HEK293T (cell line): ENCODE measurements at regions not wholly inside any gene's neighbourhood (a gene's known extent, or its start where the extent isn't known, plus 50 kb on each side); places are given as distances from the start of the nearest gene placed in this dataset.

Experiments
- CTCF ChIA-PET: fragments of 350-600 bp; formaldehyde crosslinking; extraction: SDS; loops from one replicate; lab custom pipeline; 2021; ENCODE audit warnings: antibody characterized with exemption, inconsistent platforms; lab: Yijun Ruan, JAX
- POLR2A ChIA-PET: fragments of 350-600 bp; formaldehyde crosslinking; extraction: SDS; loops from one replicate; lab custom pipeline; 2020; ENCODE audit warnings: antibody characterized with exemption, inconsistent platforms; lab: Yijun Ruan, JAX
- DNase-seq: peaks from one replicate; pipeline ENCODE4 v3.0.0; 2012; ENCODE audit warnings: mixed read lengths; ENCODE audit errors: extremely low spot score
- ARNT ChIP-seq: fragments of 450-650 bp; IDR thresholded peaks from 2 replicates; pipeline ENCODE4 v1.6.1; 2017; ENCODE audit warnings: mild to moderate bottlenecking
- BHLHE40 ChIP-seq: fragments of 450-650 bp; IDR thresholded peaks from 2 replicates; pipeline ENCODE4 v1.6.1; 2016; ENCODE audit warnings: mild to moderate bottlenecking, moderate library complexity, borderline replicate concordance
- CTBP1 ChIP-seq: fragments of 450-650 bp; IDR thresholded peaks from 2 replicates; pipeline ENCODE4 v1.6.1; 2016; ENCODE audit warnings: borderline replicate concordance
- ELF4 ChIP-seq: fragments of 450-650 bp; IDR thresholded peaks from 2 replicates; pipeline ENCODE4 v1.6.1; 2017; ENCODE audit warnings: antibody characterized with exemption
- FOXA1 ChIP-seq: fragments of 450-650 bp; IDR thresholded peaks from 2 replicates; pipeline ENCODE4 v1.6.1; 2016; ENCODE audit warnings: mild to moderate bottlenecking
- FOXK2 ChIP-seq: fragments of 450-650 bp; IDR thresholded peaks from 2 replicates; pipeline ENCODE4 v1.6.1; 2016; ENCODE audit warnings: mild to moderate bottlenecking
- FOXM1 ChIP-seq: fragments of 450-650 bp; IDR thresholded peaks from 2 replicates; pipeline ENCODE4 v1.6.1; 2017; ENCODE audit warnings: mild to moderate bottlenecking, borderline replicate concordance
- HDGF ChIP-seq: fragments of 450-650 bp; IDR thresholded peaks from 2 replicates; pipeline ENCODE4 v1.6.1; 2017; ENCODE audit warnings: antibody characterized with exemption, borderline replicate concordance
- L3MBTL2 ChIP-seq: fragments of 450-650 bp; conservative IDR thresholded peaks from 2 replicates; pipeline ENCODE4 v1.6.1; 2016; ENCODE audit warnings: mild to moderate bottlenecking
- LEF1 ChIP-seq: fragments of 450-650 bp; IDR thresholded peaks from 2 replicates; pipeline ENCODE4 v1.6.1; 2017; ENCODE audit warnings: mild to moderate bottlenecking, borderline replicate concordance
- NFRKB ChIP-seq: fragments of 450-650 bp; IDR thresholded peaks from 2 replicates; pipeline ENCODE4 v1.6.1; 2016; ENCODE audit warnings: mild to moderate bottlenecking, moderate library complexity
- SP1 ChIP-seq: fragments of 450-650 bp; IDR thresholded peaks from 2 replicates; pipeline ENCODE4 v1.6.1; 2017
- SUZ12 ChIP-seq: fragments of 450-650 bp; IDR thresholded peaks from 2 replicates; pipeline ENCODE4 v1.6.1; 2016; ENCODE audit warnings: mild to moderate bottlenecking
- TARDBP ChIP-seq: fragments of 450-650 bp; IDR thresholded peaks from 2 replicates; pipeline ENCODE4 v1.6.1; 2016
- ZNF384 ChIP-seq: fragments of 450-650 bp; IDR thresholded peaks from 2 replicates; pipeline ENCODE4 v1.6.1; 2016
- TF ChIP-seq, protein P1 (sequence below): fragments of 450-650 bp; IDR thresholded peaks from 2 replicates; pipeline ENCODE4 v1.6.1; 2016

DNA sequence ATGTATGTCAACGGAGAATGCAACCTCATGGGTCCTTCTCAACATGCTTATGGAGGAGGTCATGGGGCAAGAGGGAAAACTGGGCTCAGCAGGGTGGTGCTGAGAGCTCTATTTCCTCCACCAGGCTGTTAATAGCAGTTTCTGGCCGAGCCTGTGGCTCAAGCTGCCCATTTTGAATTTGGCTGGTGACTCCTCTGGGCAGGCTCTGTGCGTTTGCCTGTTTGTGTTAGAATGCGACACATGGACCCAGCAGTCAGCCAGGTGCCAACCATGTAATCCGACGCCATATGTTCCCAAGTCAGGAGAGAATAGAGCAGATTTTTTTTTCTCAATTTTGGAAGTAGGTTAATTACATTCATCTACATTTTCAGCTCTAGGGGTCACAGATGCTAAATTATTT, 387.7 kb upstream of the CLINT1 start:
- TF ChIP-seq FOXM1 (no peak), FOXK2 (no peak), ELF4 (no peak), ARNT (no peak), SUZ12 (no peak), ZNF384 (no peak), LEF1 (no peak), CTBP1 (no peak), SP1 (no peak), TARDBP (no peak), NFRKB (no peak), HDGF (no peak), FOXA1 (no peak), L3MBTL2 (no peak)
- TF ChIP-seq, protein P1, sequence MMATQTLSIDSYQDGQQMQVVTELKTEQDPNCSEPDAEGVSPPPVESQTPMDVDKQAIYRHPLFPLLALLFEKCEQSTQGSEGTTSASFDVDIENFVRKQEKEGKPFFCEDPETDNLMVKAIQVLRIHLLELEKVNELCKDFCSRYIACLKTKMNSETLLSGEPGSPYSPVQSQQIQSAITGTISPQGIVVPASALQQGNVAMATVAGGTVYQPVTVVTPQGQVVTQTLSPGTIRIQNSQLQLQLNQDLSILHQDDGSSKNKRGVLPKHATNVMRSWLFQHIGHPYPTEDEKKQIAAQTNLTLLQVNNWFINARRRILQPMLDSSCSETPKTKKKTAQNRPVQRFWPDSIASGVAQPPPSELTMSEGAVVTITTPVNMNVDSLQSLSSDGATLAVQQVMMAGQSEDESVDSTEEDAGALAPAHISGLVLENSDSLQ: no peak
- DNase-seq: no peak
- CTCF ChIA-PET: interaction anchor here (0.7 kb wide), 1 partner anchor 1916 kb away, joined by 3 read pairs; no protein-coding TSS in a partner anchor
- POLR2A ChIA-PET: no interaction called here

DNA sequence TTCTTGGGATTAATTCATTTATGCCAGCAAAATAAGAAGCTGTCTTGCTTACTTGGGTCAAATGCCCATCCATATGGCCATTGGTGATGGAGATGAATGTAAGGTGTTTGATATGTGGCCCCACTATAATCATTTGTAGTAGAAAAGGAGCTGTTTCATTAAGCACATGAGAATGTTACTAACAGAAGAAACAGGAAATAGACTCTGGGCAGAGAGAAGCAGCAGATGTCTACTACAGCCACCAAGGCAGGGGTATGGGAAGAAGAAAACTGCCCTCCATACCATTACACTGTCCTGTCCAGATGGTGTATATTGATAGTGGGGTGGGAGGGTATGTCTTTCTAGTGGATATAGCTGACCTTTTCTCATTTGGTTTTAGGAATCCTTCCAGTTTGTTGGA, 386.6 kb upstream of the CLINT1 start:
- CTCF ChIA-PET: no interaction called here
- POLR2A ChIA-PET: no interaction called here
- TF ChIP-seq, protein P1: no peak
- TF ChIP-seq ELF4: no peak
- TF ChIP-seq TARDBP: no peak
- TF ChIP-seq FOXM1: no peak
- TF ChIP-seq LEF1: no peak
- TF ChIP-seq ARNT: no peak
- no peak for TF ChIP-seq SP1
- no peak for TF ChIP-seq FOXA1
- no peak for TF ChIP-seq L3MBTL2
- TF ChIP-seq BHLHE40: no peak
- TF ChIP-seq SUZ12: no peak
- TF ChIP-seq HDGF: no peak
- no peak for TF ChIP-seq ZNF384
- no peak for TF ChIP-seq NFRKB
- TF ChIP-seq CTBP1: no peak
- no peak for TF ChIP-seq FOXK2
- no peak for DNase-seq

DNA sequence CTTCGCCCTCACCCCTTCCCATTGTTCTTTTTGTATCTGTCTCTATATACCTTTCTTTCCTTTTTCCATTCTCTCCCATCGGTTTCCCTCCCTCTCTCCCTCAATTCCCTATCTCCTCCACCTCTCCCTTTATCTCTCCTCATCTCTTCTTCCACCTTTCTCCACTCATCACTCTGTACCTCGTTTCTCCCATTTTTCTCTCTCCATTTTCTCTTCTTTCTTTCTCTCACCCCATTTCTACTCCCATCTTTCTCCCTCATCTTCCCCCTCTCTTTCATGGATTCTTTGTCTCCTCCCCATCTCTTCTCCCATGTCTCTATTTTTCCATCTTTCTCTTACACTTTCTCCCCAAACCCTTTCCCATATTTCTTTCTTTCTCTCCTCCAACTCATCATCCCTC, 385.9 kb upstream of the CLINT1 start:
- ChIA-PET POLR2A (no interaction called here), CTCF (no interaction called here)
- TF ChIP-seq ARNT (no peak), ELF4 (no peak), FOXM1 (no peak), FOXK2 (no peak), CTBP1 (no peak), SP1 (no peak), L3MBTL2 (no peak), FOXA1 (no peak), HDGF (no peak), SUZ12 (no peak), NFRKB (no peak), ZNF384 (no peak), TARDBP (no peak), BHLHE40 (no peak), LEF1 (no peak)
- TF ChIP-seq, protein P1: no peak
- no peak for DNase-seq

DNA sequence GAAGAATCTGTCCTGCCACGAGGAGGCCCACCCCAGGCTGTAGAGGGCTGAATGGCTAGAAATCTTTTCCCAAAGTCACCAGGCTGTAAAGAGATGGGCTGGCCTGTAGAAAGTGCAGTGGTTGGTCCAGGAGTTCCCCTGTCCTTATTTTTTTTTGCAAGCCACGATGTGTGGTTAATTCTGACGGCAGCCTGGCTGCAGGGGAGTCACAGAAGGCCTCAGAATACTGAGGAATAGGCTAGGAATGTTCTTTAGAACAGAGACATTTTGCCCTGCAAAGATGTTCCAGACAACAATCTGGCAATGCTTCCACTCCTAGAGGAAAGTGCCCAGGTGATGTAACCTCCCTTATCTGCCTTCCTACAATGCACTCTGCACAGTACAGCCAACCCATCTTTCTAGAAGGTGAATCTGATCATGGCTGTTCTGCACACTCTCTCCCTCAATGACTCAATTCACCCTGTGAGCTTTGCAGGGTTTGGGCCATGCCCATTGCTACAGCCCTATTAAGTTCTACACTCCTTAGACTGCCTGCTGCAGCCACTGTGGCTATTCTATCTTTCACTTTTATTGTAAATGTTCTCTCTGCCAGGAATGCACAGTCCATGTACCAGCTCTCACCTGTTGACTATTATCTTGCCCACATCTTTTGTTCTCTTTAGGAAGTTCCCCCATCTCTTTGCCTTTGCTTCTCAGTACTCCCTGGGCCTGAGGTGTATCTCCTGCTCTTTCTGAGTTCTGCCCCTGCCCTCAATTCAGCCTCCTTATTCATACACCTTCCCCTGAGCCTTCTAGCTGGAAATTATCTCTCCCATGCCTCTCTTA, 377.8 kb upstream of the CLINT1 start:
- TF ChIP-seq L3MBTL2 (no peak), SUZ12 (no peak), TARDBP (no peak), HDGF (no peak), FOXA1 (no peak), ARNT (no peak), ELF4 (no peak), NFRKB (no peak), FOXK2 (no peak), ZNF384 (no peak), LEF1 (no peak), SP1 (no peak), CTBP1 (no peak), BHLHE40 (no peak)
- TF ChIP-seq, protein P1: no peak
- no peak for DNase-seq
- ChIA-PET CTCF (interaction anchor here (1.0 kb wide), 1 partner anchor 25 kb away, joined by 3 read pairs; no protein-coding TSS in a partner anchor), POLR2A (no interaction called here)

DNA sequence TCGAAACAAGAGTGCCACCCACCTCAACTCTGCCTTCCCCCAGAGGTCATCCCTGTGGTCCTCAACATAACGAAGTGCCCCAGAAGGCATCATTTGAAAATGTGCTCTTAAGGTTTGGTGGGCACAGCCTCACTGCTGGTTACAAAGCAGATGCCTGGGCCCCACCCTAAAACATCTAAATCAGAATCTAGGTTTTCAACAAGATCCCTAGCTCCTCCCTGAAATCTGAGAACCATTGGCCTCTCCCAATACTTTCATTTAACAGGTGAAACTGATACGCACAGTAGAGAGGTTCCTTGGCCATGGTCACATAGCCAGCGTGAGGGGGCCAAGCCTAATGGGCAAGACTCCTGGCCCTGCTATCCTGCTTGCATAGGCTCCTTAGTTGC, 376.2 kb upstream of the CLINT1 start:
- no peak for TF ChIP-seq NFRKB
- no peak for TF ChIP-seq FOXA1
- TF ChIP-seq, protein P1: no peak
- no peak for TF ChIP-seq LEF1
- TF ChIP-seq TARDBP: no peak
- no peak for TF ChIP-seq ARNT
- TF ChIP-seq ZNF384: no peak
- TF ChIP-seq FOXK2: no peak
- no peak for TF ChIP-seq HDGF
- TF ChIP-seq SP1: no peak
- TF ChIP-seq ELF4: no peak
- no peak for TF ChIP-seq CTBP1
- TF ChIP-seq BHLHE40: no peak
- TF ChIP-seq L3MBTL2: no peak
- TF ChIP-seq FOXM1: no peak
- no peak for TF ChIP-seq SUZ12
- CTCF ChIA-PET: no interaction called here
- no peak for DNase-seq

More for the DNA sequence above, 376.2 kb upstream of the CLINT1 start:
- POLR2A ChIA-PET: no interaction called here
